Memory B cell (primary cell): ENCODE measurements at regions not wholly inside any gene's neighbourhood (a gene's known extent, or its start where the extent isn't known, plus 50 kb on each side); places are given as distances from the start of the nearest gene placed in this dataset.

ENCODE experiments used
- ATAC-seq: fragments of 150-1000 bp; cut with Tn5 transposase; 2 replicates; pipeline ENCODE4 v1.10.0; 2021; ENCODE audit warnings: low read depth, mild to moderate bottlenecking, moderate library complexity
- DNase-seq, 2 donors: peaks; one replicate each; pipeline ENCODE4 v3.0.0; 2022; ENCODE audit warnings: low spot score in 2 of 2
- H3K27ac Mint-ChIP-seq: one replicate; pipeline ENCODE4 v1.8.0; 2022; ENCODE audit warnings: mild to moderate bottlenecking, moderate library complexity, mixed read lengths
- H3K27me3 Mint-ChIP-seq: one replicate; pipeline ENCODE4 v1.8.0; 2022; ENCODE audit warnings: mixed read lengths
- H3K36me3 Mint-ChIP-seq: one replicate; pipeline ENCODE4 v1.8.0; 2022; ENCODE audit warnings: mild to moderate bottlenecking, mixed read lengths
- H3K4me1 Mint-ChIP-seq: one replicate; pipeline ENCODE4 v1.8.0; 2022; ENCODE audit warnings: mixed read lengths
- H3K4me3 Mint-ChIP-seq: one replicate; pipeline ENCODE4 v1.8.0; 2022; ENCODE audit warnings: mild to moderate bottlenecking, moderate library complexity, mixed read lengths
- H3K9me3 Mint-ChIP-seq: one replicate; pipeline ENCODE4 v1.8.0; 2022; ENCODE audit warnings: mixed read lengths

- DNase-seq: no peak
- H3K36me3 Mint-ChIP-seq: no peaks in the 10 kb centered on the region
- no peak overlapping the region for H3K4me3 Mint-ChIP-seq
Observed at GRCh38 chr1:43043695-43044094, 85.0 kb upstream of the SLC2A1 start.

GRCh38 chr1:43042773-43043457 is 84.2 kb upstream of the SLC2A1 start:
- DNase-seq (no peak), ATAC-seq (no peak)
- H3K27me3 Mint-ChIP-seq: no peaks in the 10 kb centered on the region
- peaks cover 4% of the 10 kb centered on the region for H3K4me1 Mint-ChIP-seq
- no peak overlapping the region for H3K4me3 Mint-ChIP-seq
- no peaks in the 10 kb centered on the region for H3K36me3 Mint-ChIP-seq
- no peaks in the 10 kb centered on the region for H3K9me3 Mint-ChIP-seq
- H3K27ac Mint-ChIP-seq: no peak overlapping the region

More at GRCh38 chr1:43043695-43044094, 85.0 kb upstream of the SLC2A1 start:
- no peak overlapping the region for H3K27ac Mint-ChIP-seq
- ATAC-seq: no peak
- no peaks in the 10 kb centered on the region for H3K9me3 Mint-ChIP-seq
- H3K27me3 Mint-ChIP-seq: no peaks in the 10 kb centered on the region
- H3K4me1 Mint-ChIP-seq: peaks cover 4% of the 10 kb centered on the region

- no peak overlapping the region for H3K27ac Mint-ChIP-seq
- no peak overlapping the region for H3K4me3 Mint-ChIP-seq
- H3K9me3 Mint-ChIP-seq: no peaks in the 10 kb centered on the region
- no peaks in the 10 kb centered on the region for H3K27me3 Mint-ChIP-seq
- H3K36me3 Mint-ChIP-seq: no peaks in the 10 kb centered on the region
- ATAC-seq (no peak), DNase-seq (no peak)
- H3K4me1 Mint-ChIP-seq: peaks cover 5% of the 10 kb centered on the region
Observed at GRCh38 chr1:43042127-43042526, 83.5 kb upstream of the SLC2A1 start.

GRCh38 chr1:43041591-43041990 is 82.9 kb upstream of the SLC2A1 start:
- no peak for DNase-seq
- no peaks in the 10 kb centered on the region for H3K27me3 Mint-ChIP-seq
- H3K4me3 Mint-ChIP-seq: no peak overlapping the region
- ATAC-seq: no peak
- H3K9me3 Mint-ChIP-seq: no peaks in the 10 kb centered on the region
- H3K4me1 Mint-ChIP-seq: peaks cover 8% of the 10 kb centered on the region
- no peak overlapping the region for H3K27ac Mint-ChIP-seq
- H3K36me3 Mint-ChIP-seq: no peaks in the 10 kb centered on the region

GRCh38 chr1:43039228-43040055 is 80.8 kb upstream of the SLC2A1 start:
- ATAC-seq: no peak
- Mint-ChIP-seq H3K27me3 (no peaks in the 10 kb centered on the region), H3K4me1 (peaks cover 12% of the 10 kb centered on the region), H3K9me3 (no peaks in the 10 kb centered on the region), H3K4me3 (no peak overlapping the region), H3K27ac (no peak overlapping the region), H3K36me3 (no peaks in the 10 kb centered on the region)
- DNase-seq: no peak

- no peaks in the 10 kb centered on the region for H3K27me3 Mint-ChIP-seq
- H3K36me3 Mint-ChIP-seq: no peaks in the 10 kb centered on the region
- peaks cover 13% of the 10 kb centered on the region for H3K4me1 Mint-ChIP-seq
- no peak overlapping the region for H3K4me3 Mint-ChIP-seq
- H3K9me3 Mint-ChIP-seq: no peaks in the 10 kb centered on the region
- H3K27ac Mint-ChIP-seq: no peak overlapping the region
- DNase-seq (no peak), ATAC-seq (no peak)
Observed at GRCh38 chr1:43038232-43038935, 79.7 kb upstream of the SLC2A1 start.

GRCh38 chr1:43037466-43037865 is 78.8 kb upstream of the SLC2A1 start:
- Mint-ChIP-seq H3K27me3 (no peaks in the 10 kb centered on the region), H3K36me3 (no peaks in the 10 kb centered on the region), H3K27ac (no peak overlapping the region), H3K9me3 (no peaks in the 10 kb centered on the region), H3K4me3 (no peak overlapping the region), H3K4me1 (peaks cover 9% of the 10 kb centered on the region)
- ATAC-seq: no peak
- DNase-seq: no peak

GRCh38 chr1:43036932-43037331 is 78.3 kb upstream of the SLC2A1 start:
- Mint-ChIP-seq H3K27me3 (no peaks in the 10 kb centered on the region), H3K27ac (no peak overlapping the region), H3K4me1 (peaks cover 9% of the 10 kb centered on the region), H3K9me3 (no peaks in the 10 kb centered on the region), H3K36me3 (no peaks in the 10 kb centered on the region), H3K4me3 (no peak overlapping the region)
- DNase-seq (no peak), ATAC-seq (no peak)

- Mint-ChIP-seq H3K27ac (no peak overlapping the region), H3K4me1 (peaks cover 9% of the 10 kb centered on the region), H3K27me3 (no peaks in the 10 kb centered on the region), H3K4me3 (no peak overlapping the region), H3K36me3 (no peaks in the 10 kb centered on the region), H3K9me3 (no peaks in the 10 kb centered on the region)
- DNase-seq (no peak), ATAC-seq (no peak)
Observed at GRCh38 chr1:43035821-43036741, 77.4 kb upstream of the SLC2A1 start.

GRCh38 chr1:43034778-43035177 is 76.1 kb upstream of the SLC2A1 start:
- DNase-seq (no peak), ATAC-seq (no peak)
- Mint-ChIP-seq H3K27ac (peak overlapping the region; percentile 6), H3K4me3 (no peak overlapping the region), H3K36me3 (no peaks in the 10 kb centered on the region), H3K27me3 (no peaks in the 10 kb centered on the region), H3K9me3 (no peaks in the 10 kb centered on the region), H3K4me1 (peaks cover 9% of the 10 kb centered on the region)

GRCh38 chr1:43034195-43034658 is 75.6 kb upstream of the SLC2A1 start:
- Mint-ChIP-seq H3K4me1 (peaks cover 9% of the 10 kb centered on the region), H3K27me3 (no peaks in the 10 kb centered on the region), H3K9me3 (no peaks in the 10 kb centered on the region), H3K27ac (peak overlapping the region; percentile 6), H3K4me3 (no peak overlapping the region), H3K36me3 (no peaks in the 10 kb centered on the region)
- DNase-seq: no peak
- no peak for ATAC-seq

- H3K4me1 Mint-ChIP-seq: peaks cover 4% of the 10 kb centered on the region
- DNase-seq: no peak
- no peak overlapping the region for H3K27ac Mint-ChIP-seq
- no peaks in the 10 kb centered on the region for H3K27me3 Mint-ChIP-seq
- H3K36me3 Mint-ChIP-seq: no peaks in the 10 kb centered on the region
- H3K4me3 Mint-ChIP-seq: no peak overlapping the region
- no peak for ATAC-seq
- no peaks in the 10 kb centered on the region for H3K9me3 Mint-ChIP-seq
Observed at GRCh38 chr1:43031316-43032203, 72.9 kb upstream of the SLC2A1 start.

GRCh38 chr1:43024905-43025304 is 66.2 kb upstream of the SLC2A1 start:
- Mint-ChIP-seq H3K27ac (no peak overlapping the region), H3K4me1 (no peaks in the 10 kb centered on the region), H3K36me3 (no peaks in the 10 kb centered on the region), H3K27me3 (no peaks in the 10 kb centered on the region), H3K9me3 (no peaks in the 10 kb centered on the region), H3K4me3 (no peak overlapping the region)
- ATAC-seq (no peak), DNase-seq (no peak)
